ENCODE measurements at regions not wholly inside any gene's neighbourhood (a gene's known extent, or its start where the extent isn't known, plus 50 kb on each side); places are given as distances from the start of the nearest gene placed in this dataset.
"Not testable (repeated sequence)": the region's sequence is repeated elsewhere in the genome, so short reads cannot be mapped to it uniquely, and the experiment has no call there.

DNA sequence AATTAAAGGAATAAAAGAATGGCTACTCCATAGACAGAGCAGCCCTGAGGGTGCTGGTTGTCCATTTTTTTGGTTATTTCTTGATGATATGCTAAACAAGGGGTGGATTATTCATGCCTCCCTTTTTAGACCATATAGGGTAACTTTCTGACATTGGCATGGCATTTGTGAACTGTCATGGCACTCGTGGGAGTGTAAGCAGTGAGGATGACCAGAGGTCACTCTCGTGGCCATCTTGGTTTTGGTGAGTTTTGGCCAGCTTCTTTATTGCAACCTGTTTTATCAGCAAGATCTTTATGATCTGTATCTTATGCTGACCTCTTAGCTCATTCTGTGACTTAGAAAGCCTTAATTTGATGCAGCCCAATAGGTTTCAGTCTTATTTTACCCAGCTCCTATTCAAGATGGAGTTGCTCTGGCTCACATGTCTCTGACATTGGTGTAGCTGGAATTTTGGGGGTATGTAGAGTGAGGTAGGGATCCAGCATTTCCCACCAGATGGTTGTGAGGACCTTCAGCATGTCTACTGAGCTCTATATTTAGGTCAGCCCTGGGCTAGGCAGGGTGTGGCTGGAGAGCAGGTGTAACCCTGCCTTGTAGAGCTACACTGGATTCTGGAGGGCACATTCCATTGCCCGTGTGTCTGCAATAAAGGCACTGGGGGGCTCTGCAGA is 103.5 kb upstream of the SLC38A2 start:
- POLR2A ChIA-PET, result no interaction called here
- H3K27me3 Mint-ChIP-seq, result no peaks in the 10 kb centered on the region
- H3K36me3 ChIP-seq (ENCODE audit: insufficient read depth, low read length), result no peaks in the 10 kb centered on the region
- H3K27ac ChIP-seq (ENCODE audit: low read depth, low read length), result no peak overlapping the region
- no peaks in the 10 kb centered on the region for H3K9me3 ChIP-seq (ENCODE audit: low read length)
- H3K36me3 Mint-ChIP-seq, result peaks cover 2 to 20% (median 10%) of the 10 kb centered on the region in 3 donors
- DNase-seq, result no peak
- peak overlapping the region in 1 of 8 donors; percentile 47 for H3K27ac Mint-ChIP-seq
- no peaks in the 10 kb centered on the region for H3K4me1 ChIP-seq (ENCODE audit: insufficient read depth, low read length)
- CTCF ChIA-PET, result no interaction called here
- H3K9me3 Mint-ChIP-seq, result no peaks in the 10 kb centered on the region
- no peak overlapping the region for H3K4me3 Mint-ChIP-seq
- peaks cover 5 to 14% (median 7%) of the 10 kb centered on the region in 3 donors for H3K4me1 Mint-ChIP-seq
- no peaks in the 10 kb centered on the region for H3K27me3 ChIP-seq (ENCODE audit: insufficient read depth, low read length, poor library complexity, severe bottlenecking)
- no peak overlapping the region for H3K4me3 ChIP-seq (ENCODE audit: low read length)

DNA sequence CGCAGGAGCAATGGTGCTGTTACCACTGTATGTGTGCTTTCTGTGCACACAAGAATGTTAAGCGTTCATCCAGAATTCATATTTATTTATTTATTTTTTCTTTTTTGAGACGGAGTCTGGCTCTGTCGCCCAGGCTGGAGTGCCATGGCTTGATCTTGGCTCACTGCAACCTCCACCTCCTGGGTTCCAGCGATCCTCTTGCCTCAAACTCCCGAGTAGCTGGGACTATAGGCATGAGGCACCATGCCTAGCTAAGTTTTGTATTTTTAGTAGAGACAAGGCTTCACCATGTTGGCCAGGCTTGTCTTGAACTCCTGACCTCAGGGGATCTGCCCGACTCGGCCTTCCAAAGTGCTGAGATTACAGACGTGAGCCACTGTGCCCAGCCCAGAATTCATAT is 101.8 kb upstream of the SLC38A2 start:
- DNase-seq; H3K27me3 ChIP-seq (ENCODE audit: insufficient read depth, low read length, poor library complexity, severe bottlenecking); H3K9me3 ChIP-seq (ENCODE audit: low read length); H3K4me3 Mint-ChIP-seq; POLR2A ChIA-PET; H3K27ac Mint-ChIP-seq; H3K4me3 ChIP-seq (ENCODE audit: low read length); H3K36me3 ChIP-seq (ENCODE audit: insufficient read depth, low read length); H3K9me3 Mint-ChIP-seq; CTCF ChIA-PET; H3K27ac ChIP-seq (ENCODE audit: low read depth, low read length); H3K27me3 Mint-ChIP-seq: not testable (repeated sequence)
- H3K36me3 Mint-ChIP-seq, result peaks cover 2 to 16% (median 10%) of the 10 kb centered on the region in 3 donors
- peaks cover 12% of the 10 kb centered on the region for H3K4me1 ChIP-seq (ENCODE audit: insufficient read depth, low read length)
- H3K4me1 Mint-ChIP-seq, result peaks cover 15 to 28% (median 17%) of the 10 kb centered on the region in 3 donors

DNA sequence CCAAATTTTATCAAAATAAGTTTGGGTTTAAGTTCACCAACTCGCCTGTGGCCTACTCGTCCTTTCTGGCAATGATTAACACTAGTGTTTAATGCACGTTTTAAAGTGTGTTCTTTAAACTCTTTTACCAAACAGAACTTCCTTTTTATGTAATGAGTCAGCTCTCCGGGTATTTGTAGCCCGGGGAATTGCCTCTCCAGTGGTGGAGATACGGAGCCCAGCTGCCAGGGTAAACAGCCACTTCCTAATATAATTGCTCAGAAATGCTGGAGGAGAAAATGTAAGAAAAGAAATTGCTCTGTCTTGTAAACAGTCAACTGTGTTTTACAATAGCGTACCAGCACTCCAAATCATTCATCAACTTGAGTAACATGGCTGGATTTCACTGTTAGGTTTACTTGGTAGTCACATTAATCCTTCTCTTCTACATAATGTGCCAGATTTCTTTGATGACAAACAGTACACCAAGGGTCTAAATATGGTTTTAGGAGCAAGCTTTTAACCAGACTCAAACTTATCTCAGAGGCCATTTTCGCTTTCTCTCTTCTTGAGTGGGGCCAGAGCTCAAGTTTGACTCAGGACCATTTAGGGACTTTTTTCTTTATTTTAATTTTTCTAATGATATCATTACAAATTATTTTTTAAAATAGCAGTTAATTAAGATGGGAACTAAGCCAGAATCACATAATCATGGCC is 101.2 kb upstream of the SLC38A2 start:
- peak overlapping the region in 1 of 7 donors; percentile 19 for H3K4me3 Mint-ChIP-seq
- POLR2A ChIA-PET, result no interaction called here
- H3K27me3 Mint-ChIP-seq, result no peaks in the 10 kb centered on the region
- H3K4me1 Mint-ChIP-seq, result peaks cover 15 to 28% (median 17%) of the 10 kb centered on the region in 3 donors
- H3K27ac Mint-ChIP-seq, result peak overlapping the region in 2 of 8 donors; percentile 2 to 3
- H3K36me3 Mint-ChIP-seq, result peaks cover 2 to 11% (median 8%) of the 10 kb centered on the region in 3 donors
- peaks cover 12% of the 10 kb centered on the region for H3K4me1 ChIP-seq (ENCODE audit: insufficient read depth, low read length)
- no peaks in the 10 kb centered on the region for H3K9me3 ChIP-seq (ENCODE audit: low read length)
- no peak for DNase-seq
- peak overlapping the region; percentile 25 for H3K27ac ChIP-seq (ENCODE audit: low read depth, low read length)
- no peaks in the 10 kb centered on the region for H3K27me3 ChIP-seq (ENCODE audit: insufficient read depth, low read length, poor library complexity, severe bottlenecking)
- no peaks in the 10 kb centered on the region for H3K9me3 Mint-ChIP-seq
- CTCF ChIA-PET, result no interaction called here
- H3K36me3 ChIP-seq (ENCODE audit: insufficient read depth, low read length), result no peaks in the 10 kb centered on the region
- H3K4me3 ChIP-seq (ENCODE audit: low read length), result no peak overlapping the region

DNA sequence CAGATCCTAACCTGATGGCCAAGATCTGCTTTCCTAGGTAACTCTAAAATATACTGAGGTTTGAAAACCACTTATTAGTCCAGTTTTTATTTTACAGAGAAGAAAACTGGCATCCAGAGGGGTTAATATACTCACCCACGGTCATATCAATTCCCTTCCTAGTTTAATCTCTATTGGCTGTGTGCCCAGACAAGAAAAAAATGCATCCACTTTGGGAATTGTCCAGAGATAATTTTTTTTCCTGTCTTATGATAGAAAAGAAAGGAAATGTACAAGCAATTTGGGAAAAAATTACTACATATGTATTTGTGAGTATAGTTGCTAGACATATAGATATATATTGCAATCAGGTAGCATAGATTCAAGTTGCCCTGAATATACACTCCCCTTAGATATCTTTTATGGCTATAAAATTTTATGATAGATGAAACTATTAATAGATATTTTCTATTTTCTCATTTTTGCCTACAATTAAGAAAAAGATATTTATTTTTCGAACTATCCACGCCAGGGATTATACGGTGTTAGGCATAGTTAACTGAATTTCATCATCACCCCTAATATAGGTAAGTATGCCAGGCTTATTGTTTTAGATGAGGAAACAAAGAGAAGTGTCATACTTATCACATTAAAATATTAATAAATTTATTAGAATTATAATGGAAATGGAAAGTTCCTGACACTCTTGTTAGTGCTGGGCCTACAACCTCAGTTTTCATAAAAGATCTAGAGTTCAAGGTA is 100.5 kb upstream of the SLC38A2 start:
- H3K4me3 Mint-ChIP-seq, result peak overlapping the region in 1 of 7 donors; percentile 19
- no peak for DNase-seq
- H3K9me3 Mint-ChIP-seq, result no peaks in the 10 kb centered on the region
- no peak overlapping the region for H3K4me3 ChIP-seq (ENCODE audit: low read length)
- H3K4me1 ChIP-seq (ENCODE audit: insufficient read depth, low read length), result peaks cover 12% of the 10 kb centered on the region
- ChIA-PET POLR2A (no interaction called here), CTCF (no interaction called here)
- H3K4me1 Mint-ChIP-seq, result peaks cover 15 to 28% (median 17%) of the 10 kb centered on the region in 3 donors
- H3K27ac ChIP-seq (ENCODE audit: low read depth, low read length), result peak overlapping the region; percentile 25
- H3K27me3 ChIP-seq (ENCODE audit: insufficient read depth, low read length, poor library complexity, severe bottlenecking), result no peaks in the 10 kb centered on the region
- peaks cover 2 to 10% (median 7%) of the 10 kb centered on the region in 3 donors for H3K36me3 Mint-ChIP-seq
- no peaks in the 10 kb centered on the region for H3K36me3 ChIP-seq (ENCODE audit: insufficient read depth, low read length)
- peak overlapping the region in 1 of 8 donors; percentile 2 for H3K27ac Mint-ChIP-seq
- H3K27me3 Mint-ChIP-seq, result no peaks in the 10 kb centered on the region
- no peaks in the 10 kb centered on the region for H3K9me3 ChIP-seq (ENCODE audit: low read length)

DNA sequence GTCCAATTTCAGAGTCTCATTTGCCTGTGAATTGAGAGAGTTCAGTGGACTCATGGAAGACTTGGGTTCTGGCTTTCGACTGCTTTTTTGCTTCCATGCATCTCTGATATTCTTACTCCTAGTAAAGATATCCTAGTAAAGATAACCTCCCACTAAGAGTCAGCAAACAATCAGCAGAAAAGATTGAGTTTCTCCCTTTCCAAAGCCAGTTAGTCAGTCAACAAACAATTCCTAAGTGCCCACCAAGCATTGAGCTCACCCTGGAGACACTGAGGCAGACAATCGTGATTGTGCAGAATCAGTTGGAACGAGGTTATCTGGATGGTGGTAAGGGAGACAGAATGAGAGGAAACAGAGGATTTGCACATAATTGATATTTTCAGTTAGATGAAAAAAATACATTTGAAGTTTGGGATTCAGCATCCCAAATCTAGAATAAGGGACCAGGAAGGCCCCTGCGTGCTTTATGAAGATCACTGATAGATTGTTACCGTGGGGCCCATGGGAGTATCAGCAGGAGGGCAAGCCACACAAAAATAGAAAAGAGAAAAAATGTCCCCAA is 99.7 kb upstream of the SLC38A2 start:
- Mint-ChIP-seq H3K27ac (no peak overlapping the region), H3K36me3 (peaks cover 0 to 6% (median 0%) of the 10 kb centered on the region in 3 donors), H3K4me3 (no peak overlapping the region), H3K27me3 (no peaks in the 10 kb centered on the region), H3K9me3 (no peaks in the 10 kb centered on the region), H3K4me1 (peaks cover 15 to 28% (median 17%) of the 10 kb centered on the region in 3 donors)
- H3K4me3 ChIP-seq (ENCODE audit: low read length), result no peak overlapping the region
- peaks cover 12% of the 10 kb centered on the region for H3K4me1 ChIP-seq (ENCODE audit: insufficient read depth, low read length)
- H3K9me3 ChIP-seq (ENCODE audit: low read length), result no peaks in the 10 kb centered on the region
- H3K27me3 ChIP-seq (ENCODE audit: insufficient read depth, low read length, poor library complexity, severe bottlenecking), result no peaks in the 10 kb centered on the region
- DNase-seq, result no peak
- no peak overlapping the region for H3K27ac ChIP-seq (ENCODE audit: low read depth, low read length)
- ChIA-PET CTCF (no interaction called here), POLR2A (no interaction called here)
- no peaks in the 10 kb centered on the region for H3K36me3 ChIP-seq (ENCODE audit: insufficient read depth, low read length)

DNA sequence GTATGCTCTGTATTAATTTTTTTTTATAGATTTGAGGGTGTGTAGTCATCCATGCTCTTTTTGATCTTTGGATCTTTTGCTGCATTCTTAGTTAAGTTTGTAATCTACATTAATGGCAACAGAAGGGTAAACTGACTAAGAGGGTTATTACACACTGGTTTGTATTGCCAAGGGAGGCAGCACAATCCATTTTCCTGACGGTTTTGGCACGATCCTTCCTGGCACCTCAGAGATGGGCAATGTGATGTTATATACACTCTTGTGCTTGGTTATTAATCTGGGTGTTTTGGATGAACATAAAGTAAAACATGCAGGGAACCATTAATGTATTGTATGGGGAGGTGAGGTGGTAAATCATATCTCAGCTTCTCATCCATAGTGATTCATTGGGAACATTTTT is 98.8 kb upstream of the SLC38A2 start:
- no peaks in the 10 kb centered on the region for H3K36me3 ChIP-seq (ENCODE audit: insufficient read depth, low read length)
- no peaks in the 10 kb centered on the region for H3K9me3 ChIP-seq (ENCODE audit: low read length)
- H3K4me1 ChIP-seq (ENCODE audit: insufficient read depth, low read length), result peaks cover 12% of the 10 kb centered on the region
- Mint-ChIP-seq H3K36me3 (peaks cover 0 to 7% (median 0%) of the 10 kb centered on the region in 3 donors), H3K4me1 (peaks cover 15 to 28% (median 17%) of the 10 kb centered on the region in 3 donors), H3K27me3 (no peaks in the 10 kb centered on the region), H3K4me3 (no peak overlapping the region), H3K9me3 (no peaks in the 10 kb centered on the region), H3K27ac (peak overlapping the region in 1 of 8 donors; percentile 7)
- H3K27me3 ChIP-seq (ENCODE audit: insufficient read depth, low read length, poor library complexity, severe bottlenecking), result no peaks in the 10 kb centered on the region
- ChIA-PET POLR2A (no interaction called here), CTCF (no interaction called here)
- no peak for DNase-seq
- H3K4me3 ChIP-seq (ENCODE audit: low read length), result no peak overlapping the region
- H3K27ac ChIP-seq (ENCODE audit: low read depth, low read length), result no peak overlapping the region

DNA sequence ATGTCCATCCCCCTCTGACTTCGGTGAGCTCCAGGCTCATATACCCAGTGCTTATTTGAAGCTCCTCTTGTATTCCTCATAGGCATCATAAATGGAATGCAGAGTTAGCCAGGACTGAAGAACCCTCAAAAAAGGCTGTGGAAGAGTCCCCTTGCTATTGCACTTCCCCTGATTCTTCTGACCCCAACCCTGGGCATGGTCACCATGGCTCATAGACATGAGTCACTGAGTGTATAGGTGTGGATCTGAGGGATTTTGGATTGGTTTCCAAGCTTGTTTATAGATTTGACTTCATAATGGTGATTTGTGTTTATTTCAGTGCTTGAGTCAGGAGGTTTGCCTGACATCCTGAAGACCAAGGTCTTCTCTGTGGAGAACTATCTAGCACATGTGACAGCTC is 98.4 kb upstream of the SLC38A2 start:
- POLR2A ChIA-PET, result interaction anchor here (0.6 kb wide), 1 partner anchor 244 kb away, joined by 3 read pairs; no protein-coding TSS in a partner anchor
- Histone ChIP-seq H3K27me3 (ENCODE audit: insufficient read depth, low read length, poor library complexity, severe bottlenecking) (no peaks in the 10 kb centered on the region), H3K4me3 (ENCODE audit: low read length) (no peak overlapping the region), H3K9me3 (ENCODE audit: low read length) (no peaks in the 10 kb centered on the region), H3K27ac (ENCODE audit: low read depth, low read length) (no peak overlapping the region), H3K4me1 (ENCODE audit: insufficient read depth, low read length) (peaks cover 12% of the 10 kb centered on the region), H3K36me3 (ENCODE audit: insufficient read depth, low read length) (no peaks in the 10 kb centered on the region)
- Mint-ChIP-seq H3K4me1 (peaks cover 15 to 28% (median 17%) of the 10 kb centered on the region in 3 donors), H3K9me3 (no peaks in the 10 kb centered on the region), H3K27ac (peak overlapping the region in 1 of 8 donors; percentile 6), H3K4me3 (no peak overlapping the region), H3K27me3 (no peaks in the 10 kb centered on the region), H3K36me3 (peaks cover 0 to 10% (median 0%) of the 10 kb centered on the region in 3 donors)
- CTCF ChIA-PET, result interaction anchor here (1.0 to 1.1 kb wide), 2 partner anchors 10 to 40 kb away, joined by 3 read pairs; no protein-coding TSS in a partner anchor
- no peak for DNase-seq

Measured in CD8-positive, alpha-beta memory T cell (primary cell).